HEK293 (cell line): ENCODE measurements at regions not wholly inside any gene's neighbourhood (a gene's known extent, or its start where the extent isn't known, plus 50 kb on each side); places are given as distances from the start of the nearest gene placed in this dataset.

Experiments
- CTCF ChIP-seq: fragments of 450-650 bp; formaldehyde crosslinking; IDR thresholded peaks from 2 replicates; pipeline ENCODE4 v1.5.1; 2016; ENCODE audit warnings: missing biosample characterization, missing genetic modification characterization
- GLI2 ChIP-seq: fragments of 450-650 bp; formaldehyde crosslinking; IDR thresholded peaks from 2 replicates; pipeline ENCODE4; 2017; ENCODE audit warnings: missing biosample characterization, missing genetic modification characterization, low read depth, borderline replicate concordance
- ZBTB11 ChIP-seq: fragments of 450-650 bp; formaldehyde crosslinking; conservative IDR thresholded peaks from 2 replicates; pipeline ENCODE4 v1.5.1; 2016; ENCODE audit warnings: low read depth, missing biosample characterization, missing genetic modification characterization
- ZNF133 ChIP-seq: fragments of 450-650 bp; formaldehyde crosslinking; IDR thresholded peaks from 2 replicates; pipeline ENCODE4 v1.5.1; 2016; ENCODE audit warnings: missing biosample characterization, missing genetic modification characterization
- ZNF155 ChIP-seq: fragments of 450-650 bp; formaldehyde crosslinking; IDR thresholded peaks from 2 replicates; pipeline ENCODE4 v1.5.1; 2016; ENCODE audit warnings: missing biosample characterization, missing genetic modification characterization
- ZNF24 ChIP-seq: fragments of 450-650 bp; formaldehyde crosslinking; IDR thresholded peaks from 2 replicates; pipeline ENCODE4 v1.5.1; 2016; ENCODE audit warnings: missing biosample characterization, missing genetic modification characterization
- ZNF266 ChIP-seq: fragments of 450-650 bp; formaldehyde crosslinking; IDR thresholded peaks from 2 replicates; pipeline ENCODE4 v1.5.1; 2016; ENCODE audit warnings: missing biosample characterization, missing genetic modification characterization, low read depth
- ZNF302 ChIP-seq: fragments of 450-650 bp; formaldehyde crosslinking; IDR thresholded peaks from 2 replicates; pipeline ENCODE4 v1.5.1; 2016; ENCODE audit warnings: missing biosample characterization, missing genetic modification characterization, low read depth
- ZNF350 ChIP-seq: fragments of 450-650 bp; formaldehyde crosslinking; IDR thresholded peaks from 2 replicates; pipeline ENCODE4 v1.5.0; 2017; ENCODE audit warnings: missing biosample characterization, mild to moderate bottlenecking, missing genetic modification characterization
- ZNF639 ChIP-seq: fragments of 450-650 bp; formaldehyde crosslinking; IDR thresholded peaks from 2 replicates; pipeline ENCODE4 v1.5.1; 2016; ENCODE audit warnings: missing biosample characterization, missing genetic modification characterization
- ZNF830 ChIP-seq: fragments of 450-650 bp; IDR thresholded peaks from 2 replicates; pipeline ENCODE4 v1.5.0; 2018; ENCODE audit warnings: missing biosample characterization, missing genetic modification characterization, low read depth, mild to moderate bottlenecking, moderate library complexity

GRCh38 chr4:111697176-111697942 is 447.9 kb upstream of the FAM241A start:
- TF ChIP-seq ZNF639 (tag by site-specific recombination) (no peak), ZNF266 (tag by site-specific recombination) (no peak), ZNF830 (no peak), CTCF (tag by site-specific recombination) (no peak), ZNF155 (no peak), ZNF302 (tag by site-specific recombination) (no peak), ZNF350 (tag by site-specific recombination) (no peak), ZNF24 (tag by site-specific recombination) (no peak), ZNF133 (tag by site-specific recombination) (no peak), GLI2 (tag by site-specific recombination) (no peak), ZBTB11 (tag by site-specific recombination) (no peak)
